PC-3 (cell line): ENCODE measurements at regions not wholly inside any gene's neighbourhood (a gene's known extent, or its start where the extent isn't known, plus 50 kb on each side); places are given as distances from the start of the nearest gene placed in this dataset.
A peak's percentile ranks its signal among the peaks of the same experiment; 100 is the strongest.

Experiments used
- ATAC-seq: fragments of 200-7000 bp; cut with Tn5 transposase; 2 replicates; pipeline ENCODE4 v1.9.1; 2020; ENCODE audit warnings: mild to moderate bottlenecking, moderate library complexity
- BruUV-seq: library from RNA; stranded (reverse); fragments of 400-500 nt; replicated peaks from 2 replicates; lab custom pipeline; 2021; lab: Mats Ljungman, UMichigan
- CTCF ChIA-PET: fragments of 300-600 bp; sonication (Branson Sonifier 250); formaldehyde crosslinking; loops from one replicate; lab custom pipeline; 2022; ENCODE audit warnings: antibody characterized with exemption; lab: Charles Lee
- POLR2A ChIA-PET: fragments of 300-600 bp; sonication (Branson Sonifier 250); formaldehyde crosslinking; loops from one replicate; lab custom pipeline; 2022; ENCODE audit warnings: antibody characterized with exemption; ENCODE audit not compliant: unreplicated experiment; lab: Charles Lee
- DNase-seq: peaks from one replicate; pipeline ENCODE4 v3.0.0-alpha.2; 2015
- H2AFZ ChIP-seq: fragments of 300-600 bp; sonication (generic); 2 replicates; pipeline ENCODE4 v1.6.0; 2016; ENCODE audit warnings: antibody characterized with exemption, low read length
- H3F3A ChIP-seq: fragments of 300-600 bp; sonication (generic); one replicate; pipeline ENCODE4 v1.6.0; 2017; ENCODE audit warnings: antibody characterized with exemption, low read length, control low read depth, mild to moderate bottlenecking; ENCODE audit not compliant: unreplicated experiment
- H3K27ac ChIP-seq: fragments of 300-600 bp; sonication (generic); 2 replicates; pipeline ENCODE4 v1.5.1; 2016; ENCODE audit warnings: mild to moderate bottlenecking, low read length
- H3K27me3 ChIP-seq: fragments of 300-600 bp; sonication (generic); 2 replicates; pipeline ENCODE4 v1.6.1; 2016; ENCODE audit warnings: low read length, mixed read lengths
- H3K36me3 ChIP-seq: fragments of 300-600 bp; sonication (generic); 2 replicates; pipeline ENCODE4 v1.6.1; 2016; ENCODE audit warnings: low read depth, mixed run types, low read length, mixed read lengths
- H3K4me1 ChIP-seq: fragments of 300-600 bp; sonication (generic); 2 replicates; pipeline ENCODE4 v1.5.1; 2016; ENCODE audit warnings: low read length; ENCODE audit not compliant: insufficient read depth
- H3K4me2 ChIP-seq: fragments of 300-600 bp; sonication (generic); 2 replicates; pipeline ENCODE4 v1.6.0; 2016; ENCODE audit warnings: low read length
- H3K4me3 ChIP-seq: fragments of 300-600 bp; sonication (generic); 2 replicates; pipeline ENCODE4 v1.5.1; 2016; ENCODE audit warnings: mild to moderate bottlenecking, low read length, mixed read lengths
- H3K79me2 ChIP-seq: fragments of 300-600 bp; sonication (generic); 2 replicates; pipeline ENCODE4 v1.6.1; 2017; ENCODE audit warnings: low read length, mixed read lengths
- H3K9ac ChIP-seq: fragments of 300-600 bp; sonication (generic); 2 replicates; pipeline ENCODE4 v1.6.0; 2016; ENCODE audit warnings: mild to moderate bottlenecking, low read length
- H3K9me2 ChIP-seq: fragments of 300-600 bp; sonication (generic); replicated peaks from 2 replicates; pipeline ENCODE4 v1.6.1; 2016; ENCODE audit warnings: mixed run types, low read length, mixed read lengths
- H3K9me3 ChIP-seq: fragments of 300-600 bp; sonication (generic); 2 replicates; pipeline ENCODE4 v1.6.1; 2016; ENCODE audit warnings: low read length, mixed read lengths
- H4K20me1 ChIP-seq: fragments of 300-600 bp; sonication (generic); 2 replicates; pipeline ENCODE4 v1.6.1; 2016; ENCODE audit warnings: low read length, mixed read lengths
- CTCF ChIP-seq: fragments of 300-600 bp; sonication (generic); conservative IDR thresholded peaks from 2 replicates; pipeline ENCODE4 v1.5.1; 2017; ENCODE audit warnings: antibody characterized with exemption, low read depth, mild to moderate bottlenecking, low read length
- EZH2 ChIP-seq: fragments of 300-600 bp; sonication (generic); IDR thresholded peaks from one replicate; pipeline ENCODE4 v1.6.1; 2017; ENCODE audit warnings: antibody characterized with exemption, mild to moderate bottlenecking, low read length; ENCODE audit not compliant: unreplicated experiment
- EZH2phosphoT487 ChIP-seq: fragments of 300-600 bp; sonication (generic); IDR thresholded peaks from 2 replicates; pipeline ENCODE4 v1.6.1; 2018; ENCODE audit warnings: mild to moderate bottlenecking, antibody characterized with exemption, low read length, borderline replicate concordance
- intact Hi-C: fragments of 100-400 bp; cut with micrococcal nuclease; formaldehyde crosslinking; loops from 2 replicates; pipeline ENCODE4 v1.9.0; 2023

- ChIA-PET POLR2A (no interaction called here), CTCF (no interaction called here)
- no TSS peak for BruUV-seq
- H3K9me3 ChIP-seq, result no peaks in the 10 kb centered on the region
- H3K27me3 ChIP-seq, result no peaks in the 10 kb centered on the region
- TF ChIP-seq CTCF, result no peak
- H3K36me3 ChIP-seq, result no peaks in the 10 kb centered on the region
- H3K9ac ChIP-seq, result no peak overlapping the region
- H3K27ac ChIP-seq, result no peak overlapping the region
- H2AFZ ChIP-seq, result no peak overlapping the region
- DNase-seq (no peak), ATAC-seq (no peak)
- H4K20me1 ChIP-seq, result no peaks in the 10 kb centered on the region
- no peaks in the 10 kb centered on the region for H3F3A ChIP-seq
- no peak overlapping the region for H3K4me3 ChIP-seq
- intact Hi-C loops, result no loop called here
- no peak overlapping the region for H3K4me2 ChIP-seq
- peaks cover 5% of the 10 kb centered on the region for H3K4me1 ChIP-seq
- no peaks in the 10 kb centered on the region for H3K79me2 ChIP-seq
- H3K9me2 ChIP-seq, result no peaks in the 10 kb centered on the region
Measured at GRCh38 chr6:156026486-156027247, 571.0 kb upstream of the NOX3 start.

- Histone ChIP-seq H3K4me2 (no peak overlapping the region), H3K4me3 (no peak overlapping the region), H3K36me3 (no peaks in the 10 kb centered on the region), H3F3A (no peaks in the 10 kb centered on the region), H3K9me2 (no peaks in the 10 kb centered on the region), H3K4me1 (peaks cover 11% of the 10 kb centered on the region), H4K20me1 (no peaks in the 10 kb centered on the region), H3K27me3 (no peaks in the 10 kb centered on the region), H3K27ac (no peak overlapping the region), H3K9me3 (no peaks in the 10 kb centered on the region), H2AFZ (no peak overlapping the region), H3K79me2 (no peaks in the 10 kb centered on the region), H3K9ac (no peak overlapping the region)
- ATAC-seq, result no peak
- intact Hi-C loops, result no loop called here
- POLR2A ChIA-PET, result no interaction called here
- no peak for DNase-seq
- BruUV-seq, result no TSS peak
- TF ChIP-seq EZH2 (no peak), CTCF (no peak), EZH2phosphoT487 (no peak)
- CTCF ChIA-PET, result no interaction called here
Measured at GRCh38 chr6:156024339-156024738, 568.7 kb upstream of the NOX3 start.

GRCh38 chr6:156021746-156022396 is 566.2 kb upstream of the NOX3 start:
- POLR2A ChIA-PET, result no interaction called here
- BruUV-seq, result no TSS peak
- Histone ChIP-seq H3K9me2 (no peaks in the 10 kb centered on the region), H3K27ac (peak overlapping the region; percentile 37; the same call in 1 of the 2 replicates), H3K27me3 (no peaks in the 10 kb centered on the region), H3K9ac (no peak overlapping the region), H3K4me2 (peak overlapping the region; percentile 26; the same call in 1 of the 2 replicates), H3K36me3 (no peaks in the 10 kb centered on the region), H4K20me1 (no peaks in the 10 kb centered on the region), H3F3A (no peaks in the 10 kb centered on the region), H2AFZ (peak overlapping the region; percentile 53), H3K79me2 (no peaks in the 10 kb centered on the region), H3K9me3 (no peaks in the 10 kb centered on the region), H3K4me1 (peaks cover 11% of the 10 kb centered on the region), H3K4me3 (no peak overlapping the region)
- TF ChIP-seq EZH2phosphoT487 (no peak), EZH2 (no peak), CTCF (no peak)
- intact Hi-C loops, result no loop called here
- DNase-seq (peak; percentile 59), ATAC-seq (peak; percentile 80)
- CTCF ChIA-PET, result no interaction called here
